ENCODE measurements at regions not wholly inside any gene's neighbourhood (a gene's known extent, or its start where the extent isn't known, plus 50 kb on each side); places are given as distances from the start of the nearest gene placed in this dataset.
"Not testable (repeated sequence)": the region's sequence is repeated elsewhere in the genome, so short reads cannot be mapped to it uniquely, and the experiment has no call there.

DNA sequence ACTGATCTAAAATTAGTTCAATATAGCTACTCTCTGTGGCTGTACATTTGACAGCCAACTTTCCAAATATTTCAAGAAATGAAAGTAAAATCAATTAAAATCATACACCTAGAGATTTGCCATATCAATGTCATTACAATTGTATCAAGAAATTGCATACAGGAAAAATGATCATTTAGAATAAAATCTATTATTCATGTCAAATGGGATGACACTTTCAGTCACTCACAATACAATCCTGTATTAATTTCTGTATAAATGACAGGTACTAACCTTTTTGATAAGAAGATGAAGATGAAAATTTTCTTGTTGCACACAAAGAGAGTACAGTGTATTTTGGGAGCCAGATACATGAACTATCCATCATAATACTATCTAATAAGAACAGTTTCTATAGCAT is 1588.9 kb upstream of the PRMT6 start:
- Mint-ChIP-seq H3K4me1 (ENCODE audit: unreplicated experiment) (no peaks in the 10 kb centered on the region), H3K27ac (ENCODE audit: unreplicated experiment) (no peak overlapping the region), H3K27me3 (ENCODE audit: unreplicated experiment) (no peaks in the 10 kb centered on the region), H3K4me3 (ENCODE audit: unreplicated experiment) (no peak overlapping the region), H3K9me3 (ENCODE audit: unreplicated experiment) (no peaks in the 10 kb centered on the region), H3K36me3 (ENCODE audit: low read depth, unreplicated experiment) (no peaks in the 10 kb centered on the region)
- TF ChIP-seq, protein P1, sequence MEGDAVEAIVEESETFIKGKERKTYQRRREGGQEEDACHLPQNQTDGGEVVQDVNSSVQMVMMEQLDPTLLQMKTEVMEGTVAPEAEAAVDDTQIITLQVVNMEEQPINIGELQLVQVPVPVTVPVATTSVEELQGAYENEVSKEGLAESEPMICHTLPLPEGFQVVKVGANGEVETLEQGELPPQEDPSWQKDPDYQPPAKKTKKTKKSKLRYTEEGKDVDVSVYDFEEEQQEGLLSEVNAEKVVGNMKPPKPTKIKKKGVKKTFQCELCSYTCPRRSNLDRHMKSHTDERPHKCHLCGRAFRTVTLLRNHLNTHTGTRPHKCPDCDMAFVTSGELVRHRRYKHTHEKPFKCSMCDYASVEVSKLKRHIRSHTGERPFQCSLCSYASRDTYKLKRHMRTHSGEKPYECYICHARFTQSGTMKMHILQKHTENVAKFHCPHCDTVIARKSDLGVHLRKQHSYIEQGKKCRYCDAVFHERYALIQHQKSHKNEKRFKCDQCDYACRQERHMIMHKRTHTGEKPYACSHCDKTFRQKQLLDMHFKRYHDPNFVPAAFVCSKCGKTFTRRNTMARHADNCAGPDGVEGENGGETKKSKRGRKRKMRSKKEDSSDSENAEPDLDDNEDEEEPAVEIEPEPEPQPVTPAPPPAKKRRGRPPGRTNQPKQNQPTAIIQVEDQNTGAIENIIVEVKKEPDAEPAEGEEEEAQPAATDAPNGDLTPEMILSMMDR (IDR thresholded peaks at IDR 0.05; ENCODE audit: unreplicated experiment), result no peak
- no peak for DNase-seq (ENCODE audit: low spot score)

DNA sequence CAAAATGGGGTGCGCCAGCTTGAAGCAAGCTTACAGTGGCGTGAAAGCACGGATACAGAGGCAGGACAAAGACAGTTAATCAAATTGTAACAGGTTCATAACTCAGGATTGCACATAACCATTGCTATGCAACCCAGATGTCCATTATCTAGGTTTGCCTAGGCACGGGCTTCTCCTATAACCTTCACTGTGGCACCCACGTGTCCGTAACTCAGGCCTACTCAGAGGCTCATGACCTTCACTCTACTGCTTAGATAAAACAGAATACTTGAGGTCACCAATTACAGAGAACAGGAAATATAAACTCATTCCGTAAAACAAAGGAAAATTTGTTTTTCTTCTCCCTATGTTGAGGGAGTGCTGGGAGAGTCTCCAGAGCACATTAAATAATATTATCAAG is 1585.9 kb upstream of the PRMT6 start:
- not testable (repeated sequence) for H3K36me3 Mint-ChIP-seq (ENCODE audit: low read depth, unreplicated experiment); H3K4me1 Mint-ChIP-seq (ENCODE audit: unreplicated experiment); H3K9me3 Mint-ChIP-seq (ENCODE audit: unreplicated experiment); DNase-seq (ENCODE audit: low spot score); H3K27me3 Mint-ChIP-seq (ENCODE audit: unreplicated experiment); H3K27ac Mint-ChIP-seq (ENCODE audit: unreplicated experiment); H3K4me3 Mint-ChIP-seq (ENCODE audit: unreplicated experiment)

DNA sequence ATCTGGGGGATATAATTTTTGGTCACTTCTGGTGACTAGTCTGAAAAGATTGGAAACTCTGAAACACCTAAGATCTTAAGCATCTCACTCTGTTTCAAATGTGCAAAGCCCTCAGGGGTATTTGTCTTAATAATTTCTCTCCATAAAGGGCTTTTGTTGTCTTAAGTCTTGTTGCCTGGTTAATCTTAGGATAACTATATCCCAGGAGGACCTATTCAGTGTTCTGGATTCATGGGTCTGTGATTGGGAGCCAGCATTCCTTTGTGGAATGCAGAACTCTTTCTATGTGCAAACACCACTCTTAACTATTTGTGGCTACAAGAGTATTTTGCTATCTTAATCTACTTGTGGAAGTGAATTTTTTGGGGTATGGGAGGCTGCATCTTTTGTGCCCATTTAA is 1573.0 kb upstream of the PRMT6 start:
- Mint-ChIP-seq H3K27me3 (ENCODE audit: unreplicated experiment) (peaks cover 2% of the 10 kb centered on the region), H3K36me3 (ENCODE audit: low read depth, unreplicated experiment) (no peaks in the 10 kb centered on the region), H3K4me3 (ENCODE audit: unreplicated experiment) (no peak overlapping the region), H3K4me1 (ENCODE audit: unreplicated experiment) (no peaks in the 10 kb centered on the region), H3K27ac (ENCODE audit: unreplicated experiment) (no peak overlapping the region), H3K9me3 (ENCODE audit: unreplicated experiment) (no peaks in the 10 kb centered on the region)
- no peak for DNase-seq (ENCODE audit: low spot score)
- TF ChIP-seq, protein P1 (IDR thresholded peaks at IDR 0.05; ENCODE audit: unreplicated experiment), result no peak

DNA sequence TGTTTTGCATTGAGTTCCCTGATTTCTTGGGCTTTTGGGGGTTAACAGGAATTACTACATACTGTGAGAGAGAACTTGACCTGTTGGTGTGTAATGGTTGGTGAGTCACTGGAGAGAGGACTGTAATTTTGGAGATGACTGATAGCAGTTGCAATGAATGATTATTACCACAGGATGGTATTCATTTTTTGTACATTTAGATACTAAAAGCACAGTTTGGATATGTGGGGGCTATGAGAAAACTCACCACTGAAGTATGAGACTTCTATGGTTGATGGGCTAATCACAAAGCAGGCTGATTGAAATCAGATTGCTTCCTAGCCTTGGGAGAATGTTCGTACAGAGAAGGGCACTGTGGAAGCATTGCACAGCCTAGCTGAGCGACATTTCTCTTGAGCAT is 1571.3 kb upstream of the PRMT6 start:
- H3K27me3 Mint-ChIP-seq (ENCODE audit: unreplicated experiment), result peaks cover 2% of the 10 kb centered on the region
- no peaks in the 10 kb centered on the region for H3K36me3 Mint-ChIP-seq (ENCODE audit: low read depth, unreplicated experiment)
- no peak overlapping the region for H3K27ac Mint-ChIP-seq (ENCODE audit: unreplicated experiment)
- H3K4me3 Mint-ChIP-seq (ENCODE audit: unreplicated experiment), result no peak overlapping the region
- TF ChIP-seq, protein P1 (IDR thresholded peaks at IDR 0.05; ENCODE audit: unreplicated experiment), result no peak
- no peaks in the 10 kb centered on the region for H3K9me3 Mint-ChIP-seq (ENCODE audit: unreplicated experiment)
- DNase-seq (ENCODE audit: low spot score), result no peak
- H3K4me1 Mint-ChIP-seq (ENCODE audit: unreplicated experiment), result no peaks in the 10 kb centered on the region

- H3K27ac Mint-ChIP-seq (ENCODE audit: unreplicated experiment), result no peak overlapping the region
- no peak for DNase-seq (ENCODE audit: low spot score)
- H3K36me3 Mint-ChIP-seq (ENCODE audit: low read depth, unreplicated experiment), result no peaks in the 10 kb centered on the region
- no peaks in the 10 kb centered on the region for H3K4me1 Mint-ChIP-seq (ENCODE audit: unreplicated experiment)
- H3K9me3 Mint-ChIP-seq (ENCODE audit: unreplicated experiment), result no peaks in the 10 kb centered on the region
- no peak overlapping the region for H3K4me3 Mint-ChIP-seq (ENCODE audit: unreplicated experiment)
- H3K27me3 Mint-ChIP-seq (ENCODE audit: unreplicated experiment), result no peaks in the 10 kb centered on the region
- TF ChIP-seq, protein P1 (IDR thresholded peaks at IDR 0.05; ENCODE audit: unreplicated experiment), result no peak
Observed at GRCh38 chr1:105492921-105493320, 1563.6 kb upstream of the PRMT6 start.

GRCh38 chr1:105516068-105516467 is 1540.4 kb upstream of the PRMT6 start:
- H3K9me3 Mint-ChIP-seq (ENCODE audit: unreplicated experiment), result no peaks in the 10 kb centered on the region
- H3K27me3 Mint-ChIP-seq (ENCODE audit: unreplicated experiment), result no peaks in the 10 kb centered on the region
- no peaks in the 10 kb centered on the region for H3K36me3 Mint-ChIP-seq (ENCODE audit: low read depth, unreplicated experiment)
- no peak for DNase-seq (ENCODE audit: low spot score)
- H3K27ac Mint-ChIP-seq (ENCODE audit: unreplicated experiment), result no peak overlapping the region
- no peaks in the 10 kb centered on the region for H3K4me1 Mint-ChIP-seq (ENCODE audit: unreplicated experiment)
- H3K4me3 Mint-ChIP-seq (ENCODE audit: unreplicated experiment), result no peak overlapping the region
- TF ChIP-seq, protein P1 (IDR thresholded peaks at IDR 0.05; ENCODE audit: unreplicated experiment), result no peak
